Mesendoderm (in vitro differentiated cells): ENCODE measurements at regions not wholly inside any gene's neighbourhood (a gene's known extent, or its start where the extent isn't known, plus 50 kb on each side); places are given as distances from the start of the nearest gene placed in this dataset.
A peak's percentile ranks its signal among the peaks of the same experiment; 100 is the strongest.

ENCODE experiments used
- DNase-seq: peaks from one replicate; pipeline ENCODE4 v3.0.0; 2013
- H2AK5ac ChIP-seq: 2 replicates; pipeline ENCODE4 v1.6.1; 2013; ENCODE audit warnings: low read length, inconsistent platforms
- H2BK120ac ChIP-seq: 2 replicates; pipeline ENCODE4 v1.6.1; 2013; ENCODE audit warnings: low read depth, mild to moderate bottlenecking, low read length, moderate library complexity, mixed read lengths
- H2BK15ac ChIP-seq: replicated peaks from 2 replicates; pipeline ENCODE4 v1.6.1; 2013; ENCODE audit warnings: low read depth, mild to moderate bottlenecking, moderate library complexity
- H2BK5ac ChIP-seq: 2 replicates; pipeline ENCODE4 v1.6.1; 2013; ENCODE audit warnings: low read length, inconsistent platforms
- H3K18ac ChIP-seq: 2 replicates; pipeline ENCODE4 v1.6.1; 2013; ENCODE audit warnings: mild to moderate bottlenecking, low read length, mixed read lengths
- H3K23ac ChIP-seq: one replicate; pipeline ENCODE4 v1.6.1; 2013; ENCODE audit warnings: low read length
- H3K27ac ChIP-seq: 2 replicates; pipeline ENCODE4 v1.5.1; 2013; ENCODE audit warnings: low read depth, mild to moderate bottlenecking, inconsistent platforms, low read length, moderate library complexity
- H3K27me3 ChIP-seq: 2 replicates; pipeline ENCODE4 v1.6.1; 2013; ENCODE audit warnings: low read length, control low read depth, mild to moderate bottlenecking, inconsistent platforms; ENCODE audit not compliant: insufficient read depth, poor library complexity
- H3K36me3 ChIP-seq: 2 replicates; pipeline ENCODE4 v1.6.1; 2013; ENCODE audit warnings: low read length, inconsistent platforms; ENCODE audit not compliant: control insufficient read depth, insufficient read depth
- H3K4ac ChIP-seq: one replicate; pipeline ENCODE4 v1.6.1; 2013; ENCODE audit warnings: low read depth, mild to moderate bottlenecking, low read length, moderate library complexity
- H3K4me1 ChIP-seq: 2 replicates; pipeline ENCODE4 v1.6.1; 2013; ENCODE audit warnings: low read depth, low read length, inconsistent platforms; ENCODE audit not compliant: control insufficient read depth
- H3K4me2 ChIP-seq: 2 replicates; pipeline ENCODE4 v1.6.1; 2013; ENCODE audit warnings: low read length
- H3K4me3 ChIP-seq: 2 replicates; pipeline ENCODE4 v1.5.1; 2013; ENCODE audit warnings: mild to moderate bottlenecking, low read length
- H3K56ac ChIP-seq: one replicate; pipeline ENCODE4 v1.6.1; 2013; ENCODE audit warnings: low read length
- H3K79me1 ChIP-seq: 2 replicates; pipeline ENCODE4 v1.6.1; 2013; ENCODE audit warnings: low read length, inconsistent platforms
- H3K79me2 ChIP-seq: 2 replicates; pipeline ENCODE4 v1.6.1; 2013; ENCODE audit warnings: mild to moderate bottlenecking, low read length; ENCODE audit not compliant: control insufficient read depth, insufficient read depth
- H3K9ac ChIP-seq: 2 replicates; pipeline ENCODE4 v1.6.1; 2013; ENCODE audit warnings: low read length, inconsistent platforms
- H4K5ac ChIP-seq: one replicate; pipeline ENCODE4 v1.6.1; 2013; ENCODE audit warnings: low read length
- H4K8ac ChIP-seq: one replicate; pipeline ENCODE4 v1.6.1; 2013; ENCODE audit warnings: low read depth, mild to moderate bottlenecking, control low read depth, low read length, moderate library complexity
- WGBS: extraction: QIAGEN DNeasy Blood & Tissue Kit; methylation state at CpG from one replicate; pipeline ENCODE4 v1.1.7; 2013; ENCODE audit warnings: low lambda C conversion rate, missing lambda C conversion rate; ENCODE audit not compliant: insufficient coverage; ENCODE audit errors: extremely low coverage; 5-methylcytosine and 5-hydroxymethylcytosine counted together

DNA sequence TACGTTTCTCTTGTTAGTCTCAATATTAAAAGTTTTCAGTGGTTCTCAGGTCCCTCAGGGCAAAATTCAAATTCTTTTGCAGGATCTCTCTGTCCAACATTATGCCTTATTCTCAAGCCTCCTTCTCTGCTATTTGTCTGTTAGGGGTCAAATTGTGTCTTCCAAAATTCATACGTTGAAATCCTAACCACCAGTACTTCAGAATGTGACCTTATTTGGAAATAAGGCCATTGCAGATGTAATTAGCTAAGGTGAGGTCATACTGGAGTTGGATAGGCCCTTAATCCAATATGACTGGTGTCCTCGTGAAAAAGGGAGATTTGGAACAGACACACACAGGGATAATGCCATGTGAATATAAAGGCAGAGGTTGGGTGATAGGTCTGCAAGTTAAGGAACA is 64.1 kb upstream of the ADGRF1 start:
- Histone ChIP-seq H3K36me3 (no peaks in the 10 kb centered on the region), H3K79me2 (no peaks in the 10 kb centered on the region), H3K4me2 (no peak overlapping the region), H2BK5ac (peak overlapping the region; percentile 68), H3K27ac (peak overlapping the region; percentile 88), H3K56ac (peak overlapping the region; percentile 71), H3K18ac (peak overlapping the region; percentile 40), H3K23ac (no peak overlapping the region), H4K8ac (no peak overlapping the region), H2AK5ac (no peak overlapping the region), H2BK15ac (peak overlapping the region; percentile 23), H3K4me3 (no peak overlapping the region), H3K27me3 (no peaks in the 10 kb centered on the region), H3K4ac (peak overlapping the region; percentile 65), H3K79me1 (no peaks in the 10 kb centered on the region), H2BK120ac (peak overlapping the region; percentile 86), H4K5ac (peak overlapping the region; percentile 65), H3K9ac (no peak overlapping the region), H3K4me1 (peaks cover 11% of the 10 kb centered on the region)
- no peak for DNase-seq
- no CpG with 5 or more reads among the region's 3 CpGs for WGBS

DNA sequence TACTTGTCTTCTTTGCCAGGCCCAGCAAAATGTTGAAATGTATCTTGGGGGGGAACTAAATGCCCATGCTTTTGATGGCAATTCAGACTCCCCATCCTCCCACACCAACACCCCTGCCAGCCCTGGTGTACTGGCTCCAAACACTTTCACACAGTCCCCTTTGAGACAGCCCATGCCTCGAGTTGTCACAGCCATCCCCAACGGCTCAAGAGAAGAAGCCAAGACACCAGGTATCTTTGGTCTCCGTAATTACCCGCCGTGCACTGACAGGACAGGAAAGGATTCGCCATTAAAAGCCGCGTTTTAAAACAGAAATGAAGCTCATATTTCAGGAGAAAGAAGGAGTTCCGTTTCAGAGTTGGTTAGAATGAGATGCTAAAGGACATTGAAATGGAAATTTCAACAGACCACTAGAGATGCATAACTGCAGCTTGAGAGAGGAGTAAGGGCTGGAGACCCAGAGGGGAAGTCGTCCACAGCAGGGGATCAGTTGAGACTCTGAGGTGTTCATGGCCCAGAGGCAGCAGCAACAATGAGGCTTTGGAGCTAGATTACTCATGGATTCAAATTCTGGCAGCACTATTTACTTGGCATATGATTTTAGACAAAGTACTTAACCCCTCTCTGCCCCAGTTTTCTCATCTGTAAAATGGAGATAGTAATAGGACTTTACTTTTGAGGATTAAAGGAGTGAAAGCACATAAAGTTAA is 63.5 kb upstream of the ADGRF1 start:
- Histone ChIP-seq H3K79me1 (no peaks in the 10 kb centered on the region), H3K4ac (peak overlapping the region; percentile 41), H3K27me3 (no peaks in the 10 kb centered on the region), H3K27ac (peak overlapping the region; percentile 85), H3K36me3 (no peaks in the 10 kb centered on the region), H3K79me2 (no peaks in the 10 kb centered on the region), H2BK120ac (peak overlapping the region; percentile 3), H2BK15ac (peak overlapping the region; percentile 23), H3K4me3 (no peak overlapping the region), H2AK5ac (no peak overlapping the region), H3K18ac (peak overlapping the region; percentile 40), H3K23ac (no peak overlapping the region), H2BK5ac (peak overlapping the region; percentile 37), H4K5ac (no peak overlapping the region), H3K56ac (peak overlapping the region; percentile 45), H3K4me2 (no peak overlapping the region), H3K4me1 (peaks cover 11% of the 10 kb centered on the region), H4K8ac (no peak overlapping the region), H3K9ac (no peak overlapping the region)
- peak; percentile 85 for DNase-seq
- WGBS = no CpG with 5 or more reads among the region's 10 CpGs

DNA sequence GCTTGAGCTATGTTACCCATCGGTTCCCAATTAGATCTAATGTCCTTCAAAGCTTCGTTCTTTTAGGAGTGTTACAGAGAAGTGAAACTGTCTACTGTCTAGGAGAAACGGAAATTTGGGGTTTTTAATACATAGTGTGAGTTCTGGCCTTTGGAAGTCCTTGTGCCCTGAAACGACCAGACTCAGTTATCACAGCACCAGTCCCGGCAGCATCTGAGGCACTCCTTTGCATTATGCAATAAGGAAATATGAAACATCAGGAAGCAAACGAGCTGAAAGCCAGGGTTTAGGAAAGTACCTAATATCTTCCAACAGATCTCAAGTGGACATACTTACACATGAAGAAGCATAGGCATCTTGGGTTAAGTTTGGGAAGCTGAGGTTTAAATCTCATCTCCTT is 61.8 kb upstream of the ADGRF1 start:
- Histone ChIP-seq H3K36me3 (no peaks in the 10 kb centered on the region), H2BK120ac (no peak overlapping the region), H3K18ac (no peak overlapping the region), H3K27me3 (no peaks in the 10 kb centered on the region), H3K79me2 (no peaks in the 10 kb centered on the region), H3K27ac (no peak overlapping the region), H2BK5ac (no peak overlapping the region), H3K56ac (no peak overlapping the region), H3K9ac (no peak overlapping the region), H3K4me1 (peaks cover 11% of the 10 kb centered on the region), H4K8ac (no peak overlapping the region), H3K4me3 (no peak overlapping the region), H4K5ac (no peak overlapping the region), H3K4me2 (no peak overlapping the region), H3K23ac (no peak overlapping the region), H2AK5ac (no peak overlapping the region), H3K79me1 (no peaks in the 10 kb centered on the region), H2BK15ac (peak overlapping the region; percentile 60), H3K4ac (no peak overlapping the region)
- WGBS = no CpG with 5 or more reads among the region's 6 CpGs
- no peak for DNase-seq

DNA sequence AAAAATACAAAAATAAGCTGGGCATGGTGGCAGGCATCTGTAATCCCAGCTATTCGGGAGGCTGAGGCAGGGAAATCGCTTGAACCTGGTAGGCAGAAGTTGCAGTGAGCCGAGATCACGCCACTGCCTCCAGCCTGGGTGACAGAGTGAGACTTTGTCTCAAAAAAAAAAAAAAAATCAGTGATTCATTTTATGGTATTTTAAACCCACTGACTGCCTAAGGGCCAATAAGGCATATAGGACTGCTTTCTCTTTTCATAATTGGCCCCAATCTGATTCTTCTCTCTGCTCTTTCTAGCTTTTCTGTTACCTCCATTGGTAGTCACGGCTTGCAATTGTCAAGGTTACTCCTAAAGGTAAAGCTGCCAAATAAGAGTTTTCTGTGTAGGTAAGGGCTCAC is 60.2 kb upstream of the ADGRF1 start:
- Histone ChIP-seq H3K23ac (no peak overlapping the region), H4K5ac (no peak overlapping the region), H3K4me3 (no peak overlapping the region), H3K27me3 (no peaks in the 10 kb centered on the region), H3K56ac (no peak overlapping the region), H3K4me1 (peaks cover 11% of the 10 kb centered on the region), H3K79me2 (no peaks in the 10 kb centered on the region), H3K27ac (no peak overlapping the region), H3K4me2 (no peak overlapping the region), H3K4ac (no peak overlapping the region), H2BK5ac (no peak overlapping the region), H3K18ac (peak overlapping the region; percentile 75), H3K36me3 (no peaks in the 10 kb centered on the region), H2AK5ac (no peak overlapping the region), H3K79me1 (no peaks in the 10 kb centered on the region), H4K8ac (no peak overlapping the region), H2BK15ac (no peak overlapping the region), H2BK120ac (no peak overlapping the region), H3K9ac (no peak overlapping the region)
- no peak for DNase-seq
- WGBS = no CpG with 5 or more reads among the region's 5 CpGs

DNA sequence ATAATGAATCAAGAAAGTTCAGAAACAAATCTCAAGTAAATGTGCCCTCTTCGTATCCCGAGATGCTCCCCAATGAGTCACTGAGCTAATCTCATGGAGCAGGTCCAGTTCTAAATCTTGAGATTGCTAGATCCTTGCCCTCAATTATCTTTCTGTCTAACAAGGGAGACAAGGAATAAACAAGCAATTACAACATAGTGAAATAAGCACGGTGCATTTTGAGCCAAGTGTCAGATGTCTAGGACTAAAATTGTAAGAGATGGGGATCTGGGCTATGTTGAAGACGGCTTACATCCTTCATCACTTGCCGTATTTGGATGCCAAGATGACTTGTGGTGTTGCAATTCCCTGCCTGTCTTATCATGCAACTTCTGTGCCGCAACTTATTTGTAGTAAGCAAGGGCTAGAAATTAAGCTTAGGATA is 56.5 kb upstream of the ADGRF1 start:
- no peak overlapping the region for H3K27ac ChIP-seq
- H3K4me1 ChIP-seq = no peaks in the 10 kb centered on the region
- H2BK15ac ChIP-seq = peak overlapping the region; percentile 67
- no peaks in the 10 kb centered on the region for H3K27me3 ChIP-seq
- H4K8ac ChIP-seq = no peak overlapping the region
- H4K5ac ChIP-seq = no peak overlapping the region
- H3K18ac ChIP-seq = peak overlapping the region; percentile 80
- H2AK5ac ChIP-seq = no peak overlapping the region
- H3K56ac ChIP-seq = peak overlapping the region; percentile 63
- DNase-seq = no peak
- H3K4ac ChIP-seq = no peak overlapping the region
- no peak overlapping the region for H2BK5ac ChIP-seq
- H2BK120ac ChIP-seq = no peak overlapping the region
- no peak overlapping the region for H3K4me3 ChIP-seq
- H3K79me2 ChIP-seq = no peaks in the 10 kb centered on the region
- no peak overlapping the region for H3K23ac ChIP-seq
- WGBS = no CpG with 5 or more reads among the region's 6 CpGs
- no peak overlapping the region for H3K4me2 ChIP-seq
- H3K36me3 ChIP-seq = no peaks in the 10 kb centered on the region
- H3K9ac ChIP-seq = no peak overlapping the region
- no peaks in the 10 kb centered on the region for H3K79me1 ChIP-seq
